Prostate gland (tissue), 2 donors: ENCODE measurements at regions not wholly inside any gene's neighbourhood (a gene's known extent, or its start where the extent isn't known, plus 50 kb on each side); places are given as distances from the start of the nearest gene placed in this dataset.

ENCODE experiments used
- POLR2A ChIP-seq: fragments of 450-650 bp; IDR thresholded peaks from one replicate; pipeline ENCODE4 v1.6.1; 2016; ENCODE audit warnings: antibody characterized with exemption, mild to moderate bottlenecking
- POLR2AphosphoS5 ChIP-seq: sonication (generic); formaldehyde crosslinking; IDR thresholded peaks from one replicate; pipeline ENCODE4 v1.6.1; 2017; ENCODE audit warnings: antibody characterized with exemption
- TF ChIP-seq, protein P1 (sequence below), 4 experiments: fragments of 200-600 bp in 2 of 4; fragments of 450-650 bp in 2 of 4; sonication (generic) in 2 of 4; IDR thresholded peaks; 1 replicate in 3 of 4; 2 replicates in 1 of 4; pipeline ENCODE4 v1.5.1; 2016 to 2019; ENCODE audit warnings: antibody characterized with exemption in 4 of 4, mild to moderate bottlenecking in 2 of 4, moderate library complexity in 2 of 4

DNA sequence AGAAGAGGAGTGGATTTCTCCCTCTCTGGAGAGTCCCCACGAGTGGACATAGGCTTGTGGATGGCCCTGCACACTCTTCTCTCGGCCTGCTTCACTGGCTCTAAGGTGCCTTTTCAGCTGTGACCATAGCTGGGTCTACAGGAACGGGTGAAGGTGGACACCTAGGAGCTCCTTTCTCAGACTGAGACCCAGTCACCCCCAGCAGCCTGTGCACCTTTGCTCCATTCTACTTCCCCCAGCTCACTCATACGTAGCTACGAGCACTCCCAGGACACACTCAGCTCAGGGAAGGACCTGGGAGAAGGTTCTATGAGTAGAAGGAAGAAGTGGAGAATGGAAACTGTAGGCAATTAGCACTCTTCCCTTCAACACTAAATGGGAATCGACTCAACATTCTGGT, 272.0 kb upstream of the KLF6 start:
- TF ChIP-seq, protein P1, sequence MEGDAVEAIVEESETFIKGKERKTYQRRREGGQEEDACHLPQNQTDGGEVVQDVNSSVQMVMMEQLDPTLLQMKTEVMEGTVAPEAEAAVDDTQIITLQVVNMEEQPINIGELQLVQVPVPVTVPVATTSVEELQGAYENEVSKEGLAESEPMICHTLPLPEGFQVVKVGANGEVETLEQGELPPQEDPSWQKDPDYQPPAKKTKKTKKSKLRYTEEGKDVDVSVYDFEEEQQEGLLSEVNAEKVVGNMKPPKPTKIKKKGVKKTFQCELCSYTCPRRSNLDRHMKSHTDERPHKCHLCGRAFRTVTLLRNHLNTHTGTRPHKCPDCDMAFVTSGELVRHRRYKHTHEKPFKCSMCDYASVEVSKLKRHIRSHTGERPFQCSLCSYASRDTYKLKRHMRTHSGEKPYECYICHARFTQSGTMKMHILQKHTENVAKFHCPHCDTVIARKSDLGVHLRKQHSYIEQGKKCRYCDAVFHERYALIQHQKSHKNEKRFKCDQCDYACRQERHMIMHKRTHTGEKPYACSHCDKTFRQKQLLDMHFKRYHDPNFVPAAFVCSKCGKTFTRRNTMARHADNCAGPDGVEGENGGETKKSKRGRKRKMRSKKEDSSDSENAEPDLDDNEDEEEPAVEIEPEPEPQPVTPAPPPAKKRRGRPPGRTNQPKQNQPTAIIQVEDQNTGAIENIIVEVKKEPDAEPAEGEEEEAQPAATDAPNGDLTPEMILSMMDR (IDR thresholded peaks at IDR 0.05), result no peak
- TF ChIP-seq POLR2A (no peak), POLR2AphosphoS5 (no peak)
